Epithelial cell of esophagus (primary cell): ENCODE measurements at regions not wholly inside any gene's neighbourhood (a gene's known extent, or its start where the extent isn't known, plus 50 kb on each side); places are given as distances from the start of the nearest gene placed in this dataset.

Experiments
- DNase-seq: peaks from one replicate; pipeline ENCODE4 v3.0.0; 2010; ENCODE audit warnings: low read depth
- H3K4me3 ChIP-seq: 2 replicates; pipeline ENCODE4 v1.5.1; 2011; ENCODE audit warnings: mild to moderate bottlenecking, low read length, control low read depth
- CTCF ChIP-seq: IDR thresholded peaks from 2 replicates; pipeline ENCODE4 v1.5.1; 2011; ENCODE audit warnings: low read depth, mild to moderate bottlenecking, low read length, control low read depth, inconsistent platforms; ENCODE audit not compliant: insufficient read depth; ENCODE audit errors: missing control alignments

GRCh38 chr18:72114801-72115594 lies 429.1 kb downstream of the CBLN2 start:
- DNase-seq: peak; percentile 87
- no peak overlapping the region for H3K4me3 ChIP-seq
- no peak for TF ChIP-seq CTCF

- DNase-seq: peak; percentile 44
- no peak overlapping the region for H3K4me3 ChIP-seq
- TF ChIP-seq CTCF: no peak
These were observed 436.3 kb downstream of the CBLN2 start for GRCh38 chr18:72107647-72108383.

GRCh38 chr18:72104851-72105250 lies 439.3 kb downstream of the CBLN2 start:
- peak; percentile 54 for DNase-seq
- TF ChIP-seq CTCF: no peak
- H3K4me3 ChIP-seq: no peak overlapping the region

GRCh38 chr18:72102412-72102811 lies 441.7 kb downstream of the CBLN2 start:
- DNase-seq: no peak

GRCh38 chr18:72100465-72101004 lies 443.6 kb downstream of the CBLN2 start:
- no peak overlapping the region for H3K4me3 ChIP-seq
- no peak for TF ChIP-seq CTCF
- no peak for DNase-seq

More at GRCh38 chr18:72102412-72102811, 441.7 kb downstream of the CBLN2 start:
- no peak for TF ChIP-seq CTCF
- H3K4me3 ChIP-seq: no peak overlapping the region

GRCh38 chr18:72091369-72091768 lies 452.8 kb downstream of the CBLN2 start:
- H3K4me3 ChIP-seq: no peak overlapping the region
- TF ChIP-seq CTCF: no peak
- DNase-seq: no peak
